Heart right ventricle (tissue), 16 donors: ENCODE measurements at regions not wholly inside any gene's neighbourhood (a gene's known extent, or its start where the extent isn't known, plus 50 kb on each side); places are given as distances from the start of the nearest gene placed in this dataset.

Experiments
- ATAC-seq, 8 donors: fragments of 200-7000 bp; cut with Tn5 transposase; one replicate each; pipeline ENCODE4 v1.9.1; 2020; ENCODE audit warnings: mild to moderate bottlenecking in 8 of 8, moderate library complexity in 8 of 8, moderate number of reproducible peaks in 1 of 8
- DNase-seq, 2 donors: peaks; one replicate each; pipeline ENCODE4 v3.0.0-alpha.2; 2020
- H3K27ac ChIP-seq, 10 donors: fragments of 200-600 bp; sonication (generic) in 2 of 10; one replicate each; pipeline versions ENCODE4 v1.5.0 to v1.8.0; 2020 to 2022; ENCODE audit warnings: mild to moderate bottlenecking in 3 of 10
- H3K27me3 ChIP-seq, 7 donors: fragments of 200-600 bp; one replicate each; pipeline ENCODE4 v1.8.0; 2021 to 2022; ENCODE audit warnings: mild to moderate bottlenecking in 2 of 7
- H3K36me3 ChIP-seq, 9 donors: fragments of 200-600 bp; sonication (generic) in 1 of 9; one replicate each; pipeline versions ENCODE4 v1.5.0 to v1.8.0; 2020 to 2022; ENCODE audit warnings: mild to moderate bottlenecking in 2 of 9
- H3K4me1 ChIP-seq, 9 donors: fragments of 200-600 bp; sonication (generic) in 1 of 9; one replicate each; pipeline versions ENCODE4 v1.5.0 to v1.8.0; 2020 to 2022; ENCODE audit warnings: mild to moderate bottlenecking in 4 of 9
- H3K4me3 ChIP-seq, 10 donors: fragments of 200-600 bp; sonication (generic) in 2 of 10; one replicate each; pipeline versions ENCODE4 v1.5.0 to v1.8.0; 2020 to 2022; ENCODE audit warnings: mild to moderate bottlenecking in 7 of 10, moderate library complexity in 2 of 10
- H3K9me3 ChIP-seq, 11 donors: fragments of 200-600 bp in 10 of 11; sonication (generic) in 2 of 11; one replicate each; pipeline versions ENCODE4 v1.5.0 to v1.8.0; 2013 to 2022; ENCODE audit warnings: mild to moderate bottlenecking in 2 of 11, control low read depth in 1 of 11, moderate library complexity in 1 of 11
- CTCF ChIP-seq, 9 donors: fragments of 200-600 bp; sonication (generic) in 2 of 9; IDR thresholded peaks; one replicate each; pipeline versions ENCODE4 v1.5.0 to v1.8.0; 2021 to 2022; ENCODE audit warnings: antibody characterized with exemption in 9 of 9, mild to moderate bottlenecking in 5 of 9, moderate library complexity in 1 of 9
- WGBS, 2 donors: extraction: QIAGEN DNeasy Blood & Tissue Kit; methylation state at CpG; one replicate each; pipeline ENCODE4 v1.1.7; 2013; ENCODE audit warnings: inconsistent platforms in 1 of 2; 5-methylcytosine and 5-hydroxymethylcytosine counted together
- intact Hi-C, 10 donors: fragments of 100-400 bp; cut with DNase I; formaldehyde crosslinking; loops; one replicate each; pipeline versions ENCODE4 v1.11.1 to v1.14.2; 2022
- donor health status: Arrhythmogenic right ventricular cardiomyopathy.
- donor health status: ischemic (EF 13 %, LVEDD 7.1; RV severe dilation, severe dysfunction).
- donor health status: healthy with polysubstance abuse.
- donor health status: DM: no; HTN: yes; CAD: no.
- donor health status: DM: no; HTN: no; CAD: no.
- donor health status: ischemic (EF 25% LVEDD 6.9; RV normal size, moderate dysfunction).
- donor health status: ischemic (EF 25% LVEDD 5.7; RV mildly dilated, moderate dysfunction).
- donor health status: healthy.
- donor health status: DM: yes; HTN: yes; CAD: no.
- donor health status: Ischemic cardiomyopathy.
- donor health status: ischemic (EF 35%, LVEDD 5.7; RV mildly dilated, moderate dysfunction).
- donor health status: nonischemic (EF 11% LVEDD 7.7; RV severe dilation, severe dysfunction).
- donor health status: DM: yes; HTN: yes; CAD: no.
- donor health status: PGD.
- donor health status: ischemic (EF 29% LVEDD 5.4; RV normal size, mild dysfunction).
- donor health status: nonischemic (EF 23%, LVEDD 6.1; RV moderate dilation, normal function).

- peak; percentile 74 to 94 (median 84) for ATAC-seq
- peak overlapping the region in 9 of 10 donors; percentile 15 to 42 (median 37) for H3K4me3 ChIP-seq
- intact Hi-C loops, result loop anchor here in 1 of 10 donors (5.0 kb wide), 1 partner anchor 102 kb away; no protein-coding TSS in a partner anchor
These were observed 65.2 kb upstream of the LMO1 start for GRCh38 chr11:8328848-8329330.

GRCh38 chr11:8328231-8328794 lies 64.6 kb upstream of the LMO1 start:
- ATAC-seq (peak in 1 of 8 donors; percentile 15), DNase-seq (no peak)
- TF ChIP-seq CTCF (IDR thresholded peaks at IDR 0.05), result no peak
- Histone ChIP-seq H3K9me3 (no peaks in the 10 kb centered on the region), H3K27ac (no peak overlapping the region), H3K4me1 (peaks cover 0 to 26% (median 7%) of the 10 kb centered on the region in 9 donors), H3K27me3 (peaks cover 0 to 9% (median 0%) of the 10 kb centered on the region in 7 donors), H3K36me3 (no peaks in the 10 kb centered on the region), H3K4me3 (no peak overlapping the region)
- intact Hi-C loops, result loop anchor here in 1 of 10 donors (5.0 kb wide), 1 partner anchor 101 kb away; no protein-coding TSS in a partner anchor
- 92 to 98% methylated on average over 7 of the region's 7 CpGs for WGBS, 2 donors

More at GRCh38 chr11:8328848-8329330, 65.2 kb upstream of the LMO1 start:
- Histone ChIP-seq H3K27me3 (peaks cover 0 to 9% (median 0%) of the 10 kb centered on the region in 7 donors), H3K9me3 (no peaks in the 10 kb centered on the region), H3K4me1 (peaks cover 0 to 26% (median 7%) of the 10 kb centered on the region in 9 donors), H3K36me3 (no peaks in the 10 kb centered on the region), H3K27ac (peak overlapping the region in 5 of 10 donors; percentile 14 to 44 (median 27))
- whole genome bisulfite sequencing, 2 donors, result 16 to 17% methylated on average over 9 to 11 of the region's 11 CpGs
- peak; percentile 25 to 79 (median 74) for TF ChIP-seq CTCF (IDR thresholded peaks at IDR 0.05)
- peak; percentile 70 to 72 for DNase-seq

- H3K27ac ChIP-seq, result no peak overlapping the region
- ATAC-seq, result peak in 1 of 8 donors; percentile 18
- H3K4me1 ChIP-seq, result peaks cover 0 to 26% (median 7%) of the 10 kb centered on the region in 9 donors
- H3K9me3 ChIP-seq, result no peaks in the 10 kb centered on the region
- no peaks in the 10 kb centered on the region for H3K36me3 ChIP-seq
- TF ChIP-seq CTCF (IDR thresholded peaks at IDR 0.05), result no peak
- intact Hi-C loops, result loop anchor here in 1 of 10 donors (5.0 kb wide), 1 partner anchor 100 kb away; no protein-coding TSS in a partner anchor
- no peak overlapping the region for H3K4me3 ChIP-seq
- no peak for DNase-seq
- WGBS, 2 donors, result 49 to 62% methylated on average over 3 of the region's 3 CpGs
- H3K27me3 ChIP-seq, result peaks cover 0 to 9% (median 0%) of the 10 kb centered on the region in 7 donors
These were observed 64.1 kb upstream of the LMO1 start for GRCh38 chr11:8327761-8328192.

- Histone ChIP-seq H3K4me1 (peaks cover 0 to 26% (median 7%) of the 10 kb centered on the region in 9 donors), H3K36me3 (no peaks in the 10 kb centered on the region), H3K9me3 (no peaks in the 10 kb centered on the region), H3K27me3 (peaks cover 0 to 9% (median 0%) of the 10 kb centered on the region in 7 donors), H3K27ac (no peak overlapping the region), H3K4me3 (no peak overlapping the region)
- intact Hi-C loops, result loop anchor here in 1 of 10 donors (5.0 kb wide), 1 partner anchor 99 kb away; no protein-coding TSS in a partner anchor
- ATAC-seq (no peak), DNase-seq (no peak)
- 81 to 90% methylated on average over 3 of the region's 3 CpGs for WGBS, 2 donors
- TF ChIP-seq CTCF (IDR thresholded peaks at IDR 0.05), result no peak
These were observed 62.7 kb upstream of the LMO1 start for GRCh38 chr11:8326337-8326736.
